DND-41 (cell line): ENCODE measurements at regions not wholly inside any gene's neighbourhood (a gene's known extent, or its start where the extent isn't known, plus 50 kb on each side); places are given as distances from the start of the nearest gene placed in this dataset.

Source experiments
- ATAC-seq: fragments of 200-7000 bp; cut with Tn5 transposase; 3 replicates; pipeline ENCODE4 v1.9.1; 2021; ENCODE audit warnings: low read depth; ENCODE audit not compliant: insufficient read depth
- DNase-seq: peaks from one replicate; pipeline ENCODE4 v3.0.0-alpha.2; 2020
- H2AFZ ChIP-seq: 2 replicates; pipeline ENCODE4 v1.6.0; 2012; ENCODE audit warnings: low read depth, low read length
- H3K27ac ChIP-seq: 2 replicates; pipeline ENCODE4 v1.5.1; 2012; ENCODE audit warnings: low read length, inconsistent platforms
- H3K27me3 ChIP-seq: fragments of 200-600 bp; sonication (generic); 2 replicates; pipeline ENCODE4 v1.6.0; 2012; ENCODE audit warnings: low read length, mild to moderate bottlenecking, inconsistent platforms; ENCODE audit not compliant: insufficient read depth, poor library complexity
- H3K36me3 ChIP-seq: 2 replicates; pipeline ENCODE4 v1.5.1; 2012; ENCODE audit warnings: low read length, inconsistent platforms; ENCODE audit not compliant: insufficient read depth
- H3K4me1 ChIP-seq: 2 replicates; pipeline ENCODE4 v1.5.1; 2012; ENCODE audit warnings: mild to moderate bottlenecking, low read length; ENCODE audit not compliant: insufficient read depth
- H3K4me2 ChIP-seq: 2 replicates; pipeline ENCODE4 v1.6.0; 2012; ENCODE audit warnings: mild to moderate bottlenecking, moderate library complexity, low read length, inconsistent platforms; ENCODE audit not compliant: insufficient read depth
- H3K4me3 ChIP-seq, 2 experiments: fragments of 200-600 bp in 1 of 2; shearing (Covaris generic) in 1 of 2; 2 replicates each; pipeline ENCODE4 v1.5.1; 2012 to 2016; ENCODE audit warnings: inconsistent platforms in 2 of 2, low read length in 2 of 2, mild to moderate bottlenecking in 2 of 2, low read depth in 1 of 2, moderate library complexity in 1 of 2
- H3K79me2 ChIP-seq: 2 replicates; pipeline ENCODE4 v1.6.0; 2012; ENCODE audit warnings: low read length, inconsistent platforms; ENCODE audit not compliant: insufficient read depth
- H3K9ac ChIP-seq: 2 replicates; pipeline ENCODE4 v1.6.0; 2012; ENCODE audit warnings: low read depth, mild to moderate bottlenecking, inconsistent platforms, low read length, moderate library complexity
- H3K9me3 ChIP-seq: 2 replicates; pipeline ENCODE4 v1.5.1; 2012; ENCODE audit warnings: low read length, moderate library complexity, mild to moderate bottlenecking, inconsistent platforms; ENCODE audit not compliant: insufficient read depth, severe bottlenecking
- H4K20me1 ChIP-seq: 2 replicates; pipeline ENCODE4 v1.6.0; 2012; ENCODE audit warnings: low read length; ENCODE audit not compliant: insufficient read depth
- CTCF ChIP-seq: IDR thresholded peaks from 2 replicates; pipeline ENCODE4 v1.5.1; 2012; ENCODE audit warnings: borderline replicate concordance, low read length, moderate library complexity, mild to moderate bottlenecking; ENCODE audit not compliant: poor library complexity, severe bottlenecking; ENCODE audit errors: extremely low read depth
- EZH2 ChIP-seq: IDR thresholded peaks from 3 replicates; pipeline ENCODE4 v1.6.1; 2012; ENCODE audit warnings: borderline replicate concordance, low read depth, mild to moderate bottlenecking, moderate library complexity, low read length, inconsistent platforms; ENCODE audit not compliant: severe bottlenecking

GRCh38 chr17:72588561-72588960 is 467.7 kb downstream of the SOX9 start:
- Histone ChIP-seq H3K4me1 (peaks cover 10% of the 10 kb centered on the region), H3K4me2 (no peak overlapping the region), H2AFZ (no peak overlapping the region), H3K9me3 (no peaks in the 10 kb centered on the region), H3K79me2 (no peaks in the 10 kb centered on the region), H4K20me1 (no peaks in the 10 kb centered on the region), H3K4me3 (no peak overlapping the region), H3K27ac (no peak overlapping the region), H3K9ac (no peak overlapping the region), H3K27me3 (no peaks in the 10 kb centered on the region), H3K36me3 (no peaks in the 10 kb centered on the region)
- no peak for DNase-seq
- TF ChIP-seq EZH2 (no peak), CTCF (no peak)
- no peak for ATAC-seq

GRCh38 chr17:72588961-72589360 is 468.1 kb downstream of the SOX9 start:
- no peak for TF ChIP-seq CTCF
- Histone ChIP-seq H3K4me2 (no peak overlapping the region), H3K27me3 (no peaks in the 10 kb centered on the region), H3K9me3 (no peaks in the 10 kb centered on the region), H2AFZ (no peak overlapping the region), H3K27ac (no peak overlapping the region), H3K79me2 (no peaks in the 10 kb centered on the region), H3K4me1 (peaks cover 10% of the 10 kb centered on the region), H3K9ac (no peak overlapping the region), H3K36me3 (no peaks in the 10 kb centered on the region), H3K4me3 (no peak overlapping the region), H4K20me1 (no peaks in the 10 kb centered on the region)
- ATAC-seq, result peak; percentile 52; the same call in 2 of the 3 replicates
- peak; percentile 16 for DNase-seq

- no peak overlapping the region for H3K4me2 ChIP-seq
- H3K27ac ChIP-seq, result no peak overlapping the region
- no peak overlapping the region for H3K9ac ChIP-seq
- no peaks in the 10 kb centered on the region for H3K27me3 ChIP-seq
- no peaks in the 10 kb centered on the region for H4K20me1 ChIP-seq
- no peak for TF ChIP-seq CTCF
- TF ChIP-seq EZH2, result no peak
- ATAC-seq (no peak), DNase-seq (no peak)
- no peak overlapping the region for H2AFZ ChIP-seq
- no peak overlapping the region for H3K4me3 ChIP-seq
- H3K9me3 ChIP-seq, result no peaks in the 10 kb centered on the region
- H3K4me1 ChIP-seq, result peaks cover 10% of the 10 kb centered on the region
- H3K79me2 ChIP-seq, result no peaks in the 10 kb centered on the region
- no peaks in the 10 kb centered on the region for H3K36me3 ChIP-seq
Observed at GRCh38 chr17:72590382-72590781, 469.6 kb downstream of the SOX9 start.

DNA sequence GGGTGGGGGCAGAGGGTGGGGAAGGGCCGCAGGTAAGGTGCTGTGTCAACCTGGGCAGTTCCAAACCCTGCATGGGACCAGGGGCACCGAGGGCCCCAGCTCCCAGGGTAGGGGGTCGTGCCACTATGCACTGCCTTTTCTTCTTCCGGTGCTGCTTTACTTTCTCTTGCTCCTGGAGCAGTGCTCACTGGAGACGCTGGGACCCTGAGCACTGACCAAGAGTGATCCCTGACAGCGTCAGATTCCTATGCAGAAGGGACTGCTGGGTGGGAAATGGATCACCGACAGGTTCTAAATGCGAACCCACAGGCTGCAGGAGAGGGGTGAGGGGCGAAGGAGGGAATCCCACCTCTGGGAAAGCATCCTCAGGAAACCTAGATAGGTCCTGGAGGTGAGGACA is 470.1 kb downstream of the SOX9 start:
- Histone ChIP-seq H3K4me2 (no peak overlapping the region), H3K79me2 (no peaks in the 10 kb centered on the region), H3K9ac (no peak overlapping the region), H3K4me3 (no peak overlapping the region), H4K20me1 (no peaks in the 10 kb centered on the region), H3K4me1 (peaks cover 10% of the 10 kb centered on the region), H3K36me3 (no peaks in the 10 kb centered on the region), H3K27me3 (no peaks in the 10 kb centered on the region), H2AFZ (no peak overlapping the region), H3K9me3 (no peaks in the 10 kb centered on the region), H3K27ac (no peak overlapping the region)
- no peak for DNase-seq
- no peak for TF ChIP-seq EZH2
- ATAC-seq, result no peak
